ENCODE measurements at regions not wholly inside any gene's neighbourhood (a gene's known extent, or its start where the extent isn't known, plus 50 kb on each side); places are given as distances from the start of the nearest gene placed in this dataset.

GRCh38 chr9:7387840-7388239 lies 411.7 kb downstream of the DMAC1 start:
- no peak overlapping the region for H4K5ac ChIP-seq (ENCODE audit: insufficient read length, low read depth, low read length)
- no peak overlapping the region for H3K14ac ChIP-seq (ENCODE audit: insufficient read length)
- no peaks in the 10 kb centered on the region for H3K79me1 ChIP-seq (ENCODE audit: low read depth, low read length)
- H3K4ac ChIP-seq (replicated peaks; ENCODE audit: insufficient read length, low read depth, low read length): no peak overlapping the region
- no peak overlapping the region for H3K9ac ChIP-seq (replicated peaks in 1 of 4; ENCODE audit: extremely low read depth in 1 of 4, low read depth in 3 of 4, low read length in 3 of 4)
- H2BK15ac ChIP-seq (ENCODE audit: low read length): no peak overlapping the region
- no peak overlapping the region for H4K8ac ChIP-seq (ENCODE audit: extremely low read depth, insufficient read depth, low read length)
- CTCF ChIA-PET (ENCODE audit: partially characterized antibody): interaction anchor here (1.3 to 1.4 kb wide), 2 partner anchors 26 to 153 kb away, joined by 3 to 5 read pairs; no protein-coding TSS in a partner anchor
- H4K91ac ChIP-seq (replicated peaks; ENCODE audit: insufficient read length, low read length): no peak overlapping the region
- H3K4me2 ChIP-seq (ENCODE audit: insufficient read depth in 1 of 2, low read depth in 2 of 2, low read length in 2 of 2): no peak overlapping the region
- H2BK5ac ChIP-seq (ENCODE audit: low read depth, low read length): no peak overlapping the region
- no peak overlapping the region for H3K23ac ChIP-seq (ENCODE audit: insufficient read length)
- H3K9me3 ChIP-seq (ENCODE audit: insufficient read depth in 2 of 2, low read depth in 1 of 2, low read length in 1 of 2): no peaks in the 10 kb centered on the region
- no peaks in the 10 kb centered on the region for H3K27me3 ChIP-seq (replicated peaks in 1 of 4; ENCODE audit: control insufficient read depth in 3 of 4, extremely low read depth in 1 of 4, insufficient read depth in 3 of 4, low read length in 3 of 4)
- no peaks in the 10 kb centered on the region for H3K23me2 ChIP-seq (ENCODE audit: low read depth, low read length)
- no peak for DNase-seq (ENCODE audit: low read depth in 1 of 2, low spot score in 2 of 2)
- POLR2A ChIA-PET (ENCODE audit: partially characterized antibody): no interaction called here
- WGBS, 2 experiments (ENCODE audit: extremely low coverage in 1 of 2, insufficient coverage in 1 of 2, insufficient read length in 1 of 2, insufficient replicate concordance in 2 of 2, low coverage in 1 of 2, low lambda C conversion rate in 2 of 2, missing lambda C conversion rate in 1 of 2): 90% methylated on average over 5 of the region's 5 CpGs; no CpG with 5 or more reads in 1 of the 2 experiments
- no peaks in the 10 kb centered on the region for H3K36me3 ChIP-seq (ENCODE audit: control insufficient read depth in 2 of 4, insufficient read depth in 4 of 4, low read length in 3 of 4)
- H4K20me1 ChIP-seq (replicated peaks in 1 of 2; ENCODE audit: control insufficient read depth in 1 of 2, insufficient read depth in 2 of 2, low read length in 2 of 2): no peaks in the 10 kb centered on the region
- H3K4me3 ChIP-seq (ENCODE audit: extremely low read depth in 1 of 4, insufficient read depth in 2 of 4, low read depth in 3 of 4, low read length in 4 of 4): no peak overlapping the region
- no peaks in the 10 kb centered on the region for H3K79me2 ChIP-seq (ENCODE audit: control insufficient read depth in 1 of 2, insufficient read depth in 2 of 2, low read length in 2 of 2)
- H3K27ac ChIP-seq (ENCODE audit: low read depth, low read length): no peak overlapping the region
- H2BK20ac ChIP-seq (ENCODE audit: low read length): no peak overlapping the region
- H2BK12ac ChIP-seq (ENCODE audit: low read depth, low read length): no peak overlapping the region
- H2BK120ac ChIP-seq (replicated peaks; ENCODE audit: low read depth, low read length): no peak overlapping the region
- no peak overlapping the region for H3K56ac ChIP-seq (replicated peaks; ENCODE audit: insufficient read length, low read depth, low read length)
- H2AFZ ChIP-seq (ENCODE audit: low read length): no peak overlapping the region
- TF ChIP-seq GTF2F1 (IDR thresholded peaks at IDR 0.05; ENCODE audit: borderline replicate concordance, low read depth, low read length): no peak
- TF ChIP-seq, protein P1, sequence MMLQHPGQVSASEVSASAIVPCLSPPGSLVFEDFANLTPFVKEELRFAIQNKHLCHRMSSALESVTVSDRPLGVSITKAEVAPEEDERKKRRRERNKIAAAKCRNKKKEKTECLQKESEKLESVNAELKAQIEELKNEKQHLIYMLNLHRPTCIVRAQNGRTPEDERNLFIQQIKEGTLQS (IDR thresholded peaks at IDR 0.05; ENCODE audit: insufficient read depth, low read depth, low read length): no peak
- no peak for TF ChIP-seq CHD1 (IDR thresholded peaks at IDR 0.05; ENCODE audit: low read depth, low read length)
- no peak for TF ChIP-seq RBBP5 (IDR thresholded peaks at IDR 0.05; ENCODE audit: borderline replicate concordance, low read depth, low read length)
- H2AK5ac ChIP-seq (ENCODE audit: low read depth, low read length): no peak overlapping the region
- H3K4me1 ChIP-seq (replicated peaks in 1 of 4; ENCODE audit: control insufficient read depth in 3 of 4, insufficient read depth in 4 of 4, low read length in 3 of 4): no peaks in the 10 kb centered on the region
- no peak for FAIRE-seq
- no peak overlapping the region for H3K18ac ChIP-seq (ENCODE audit: extremely low read depth, low read length)

All from H1 (cell line).